Spleen (tissue), 11 donors: ENCODE measurements at regions not wholly inside any gene's neighbourhood (a gene's known extent, or its start where the extent isn't known, plus 50 kb on each side); places are given as distances from the start of the nearest gene placed in this dataset.

Experiments
- DNase-seq: peaks from one replicate; pipeline ENCODE4 v3.0.0-alpha.2; 2020
- H3K27ac ChIP-seq, 8 donors: fragments of 200-600 bp; sonication (generic) in 7 of 8; 1 replicate in 4 of 8; 2 replicates in 4 of 8; pipeline versions ENCODE4 v1.5.0 to v1.8.0; 2016 to 2021; ENCODE audit warnings: inconsistent platforms in 4 of 8, mild to moderate bottlenecking in 4 of 8, moderate library complexity in 1 of 8
- H3K27me3 ChIP-seq, 7 donors: fragments of 200-600 bp; sonication (generic) in 6 of 7; replicated peaks in 1 of 7; 1 replicate in 4 of 7; 2 replicates in 3 of 7; pipeline versions ENCODE4 v1.5.0 to v1.8.0; 2016 to 2021; ENCODE audit warnings: inconsistent platforms in 3 of 7, mild to moderate bottlenecking in 1 of 7
- H3K36me3 ChIP-seq, 6 donors: fragments of 200-600 bp; sonication (generic) in 5 of 6; 1 replicate in 4 of 6; 2 replicates in 2 of 6; pipeline versions ENCODE4 v1.5.0 to v1.8.0; 2016 to 2021; ENCODE audit warnings: inconsistent platforms in 2 of 6
- H3K4me1 ChIP-seq, 6 donors: fragments of 200-600 bp; sonication (generic) in 5 of 6; 1 replicate in 3 of 6; 2 replicates in 3 of 6; pipeline versions ENCODE4 v1.5.0 to v1.8.0; 2016 to 2021; ENCODE audit warnings: inconsistent platforms in 3 of 6
- H3K4me3 ChIP-seq, 8 donors: fragments of 200-600 bp; sonication (generic) in 7 of 8; 1 replicate in 4 of 8; 2 replicates in 4 of 8; pipeline versions ENCODE4 v1.5.0 to v1.8.0; 2016 to 2021; ENCODE audit warnings: inconsistent platforms in 4 of 8, mild to moderate bottlenecking in 4 of 8, moderate library complexity in 2 of 8
- H3K9me3 ChIP-seq, 8 donors: fragments of 200-600 bp; sonication (generic) in 7 of 8; 1 replicate in 4 of 8; 2 replicates in 4 of 8; pipeline versions ENCODE4 v1.5.0 to v1.8.0; 2016 to 2021; ENCODE audit warnings: inconsistent platforms in 4 of 8
- POLR2A ChIP-seq, 3 donors: fragments of 450-650 bp; IDR thresholded peaks; one replicate each; pipeline ENCODE4 v1.5.1; 2017; ENCODE audit warnings: antibody characterized with exemption in 3 of 3, mild to moderate bottlenecking in 1 of 3
- POLR2AphosphoS5 ChIP-seq, 3 donors: sonication (generic); formaldehyde crosslinking; IDR thresholded peaks; one replicate each; pipeline ENCODE4 v1.5.1; 2017; ENCODE audit warnings: antibody characterized with exemption in 3 of 3
- WGBS, 5 donors: extraction: QIAGEN DNeasy Blood & Tissue Kit in 3 of 5; methylation state at CpG; one replicate each; pipeline versions ENCODE4 v1.1.5 to v1.1.7; 2013 to 2018; 5-methylcytosine and 5-hydroxymethylcytosine counted together
- intact Hi-C: fragments of 100-400 bp; cut with DNase I; formaldehyde crosslinking; loops from one replicate; pipeline ENCODE4 v1.15.0; 2023; ENCODE audit warnings: low total_unique reads
- TF ChIP-seq, protein P1 (sequence below), 11 experiments: fragments of 200-600 bp in 7 of 11; fragments of 450-650 bp in 4 of 11; sonication (generic) in 4 of 11; IDR thresholded peaks in 8 of 11; conservative IDR thresholded peaks in 3 of 11; 1 replicate in 7 of 11; 2 replicates in 4 of 11; pipeline versions ENCODE4 v1.4.0 to v1.8.0; 2016 to 2021; ENCODE audit warnings: antibody characterized with exemption in 11 of 11, inconsistent platforms in 4 of 11, mild to moderate bottlenecking in 1 of 11
- donor health status: healthy with polysubstance abuse.
- donor health status: DM: no; HTN: no; CAD: no; lungs with moderate emphysema.
- donor health status: DM: no; HTN: no; CAD: no.
- donor health status: Bipolar disorder and iron deficiency.
- donor health status: healthy.
- donor health status: DM: no; HTN: no; CAD: no.
- donor health status: DM: yes; HTN: yes; CAD: no.

DNA sequence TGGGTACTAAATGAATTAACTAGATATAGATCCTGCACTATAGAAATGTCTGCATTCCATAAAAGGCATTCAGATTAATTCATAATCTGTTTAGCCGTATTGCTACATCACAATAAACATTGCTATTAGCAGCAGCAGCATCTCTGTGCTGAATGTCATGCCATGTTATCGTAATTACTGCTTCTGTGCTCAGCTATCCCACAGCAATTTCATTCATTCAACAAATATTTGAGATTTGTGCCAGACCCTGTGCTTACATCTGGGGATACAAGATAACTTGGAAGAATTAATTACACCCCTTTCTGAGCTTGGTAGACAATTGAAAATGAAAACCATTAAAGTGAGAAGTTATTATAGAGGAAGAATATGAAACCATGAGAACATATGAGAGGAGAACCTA is 185.8 kb upstream of the C11orf87 start:
- 85 to 96% (median 93%) methylated on average over 2 of the region's 2 CpGs for WGBS, 5 donors
- TF ChIP-seq POLR2A (IDR thresholded peaks at IDR 0.05) (no peak), POLR2AphosphoS5 (IDR thresholded peaks at IDR 0.05) (no peak)
- TF ChIP-seq, protein P1, sequence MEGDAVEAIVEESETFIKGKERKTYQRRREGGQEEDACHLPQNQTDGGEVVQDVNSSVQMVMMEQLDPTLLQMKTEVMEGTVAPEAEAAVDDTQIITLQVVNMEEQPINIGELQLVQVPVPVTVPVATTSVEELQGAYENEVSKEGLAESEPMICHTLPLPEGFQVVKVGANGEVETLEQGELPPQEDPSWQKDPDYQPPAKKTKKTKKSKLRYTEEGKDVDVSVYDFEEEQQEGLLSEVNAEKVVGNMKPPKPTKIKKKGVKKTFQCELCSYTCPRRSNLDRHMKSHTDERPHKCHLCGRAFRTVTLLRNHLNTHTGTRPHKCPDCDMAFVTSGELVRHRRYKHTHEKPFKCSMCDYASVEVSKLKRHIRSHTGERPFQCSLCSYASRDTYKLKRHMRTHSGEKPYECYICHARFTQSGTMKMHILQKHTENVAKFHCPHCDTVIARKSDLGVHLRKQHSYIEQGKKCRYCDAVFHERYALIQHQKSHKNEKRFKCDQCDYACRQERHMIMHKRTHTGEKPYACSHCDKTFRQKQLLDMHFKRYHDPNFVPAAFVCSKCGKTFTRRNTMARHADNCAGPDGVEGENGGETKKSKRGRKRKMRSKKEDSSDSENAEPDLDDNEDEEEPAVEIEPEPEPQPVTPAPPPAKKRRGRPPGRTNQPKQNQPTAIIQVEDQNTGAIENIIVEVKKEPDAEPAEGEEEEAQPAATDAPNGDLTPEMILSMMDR (IDR thresholded peaks at IDR 0.05 in 8 of 11, conservative IDR thresholded peaks at IDR 0.05 in 3 of 11): no peak
- Histone ChIP-seq H3K27ac (no peak overlapping the region), H3K4me3 (no peak overlapping the region), H3K9me3 (peaks cover 0 to 16% (median 0%) of the 10 kb centered on the region in 8 donors), H3K4me1 (no peaks in the 10 kb centered on the region), H3K36me3 (no peaks in the 10 kb centered on the region), H3K27me3 (no peaks in the 10 kb centered on the region)
- intact Hi-C loops: no loop called here
- DNase-seq: no peak

DNA sequence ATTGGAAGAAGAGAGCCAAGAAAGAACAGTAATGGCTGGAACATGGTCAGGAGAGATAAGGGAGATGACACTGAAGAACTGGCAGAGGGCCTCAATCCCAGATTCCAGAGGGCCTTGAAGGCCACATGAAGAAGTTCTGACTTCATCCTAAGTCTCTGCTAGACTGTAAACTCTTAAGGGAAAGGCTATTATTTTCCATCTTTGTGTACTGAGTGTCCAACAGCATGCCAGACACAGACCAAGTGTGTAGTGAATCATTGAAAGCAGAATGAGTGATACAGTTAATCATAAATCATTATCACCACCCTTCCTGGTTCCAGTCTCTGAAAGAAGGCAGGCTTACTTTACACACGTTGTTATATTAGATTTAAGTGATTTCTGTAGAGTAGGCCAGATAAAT is 185.3 kb upstream of the C11orf87 start:
- intact Hi-C loops: no loop called here
- H3K4me3 ChIP-seq: no peak overlapping the region
- H3K4me1 ChIP-seq: no peaks in the 10 kb centered on the region
- TF ChIP-seq, protein P1 (IDR thresholded peaks at IDR 0.05 in 8 of 11, conservative IDR thresholded peaks at IDR 0.05 in 3 of 11): no peak
- TF ChIP-seq POLR2A (IDR thresholded peaks at IDR 0.05) (no peak), POLR2AphosphoS5 (IDR thresholded peaks at IDR 0.05) (no peak)
- H3K27ac ChIP-seq: no peak overlapping the region
- no peak for DNase-seq
- H3K36me3 ChIP-seq: no peaks in the 10 kb centered on the region
- H3K9me3 ChIP-seq: peaks cover 0 to 16% (median 0%) of the 10 kb centered on the region in 8 donors
- 40 to 65% (median 62%) methylated on average over 1 of the region's 1 CpG for whole genome bisulfite sequencing, 5 donors
- H3K27me3 ChIP-seq: no peaks in the 10 kb centered on the region

DNA sequence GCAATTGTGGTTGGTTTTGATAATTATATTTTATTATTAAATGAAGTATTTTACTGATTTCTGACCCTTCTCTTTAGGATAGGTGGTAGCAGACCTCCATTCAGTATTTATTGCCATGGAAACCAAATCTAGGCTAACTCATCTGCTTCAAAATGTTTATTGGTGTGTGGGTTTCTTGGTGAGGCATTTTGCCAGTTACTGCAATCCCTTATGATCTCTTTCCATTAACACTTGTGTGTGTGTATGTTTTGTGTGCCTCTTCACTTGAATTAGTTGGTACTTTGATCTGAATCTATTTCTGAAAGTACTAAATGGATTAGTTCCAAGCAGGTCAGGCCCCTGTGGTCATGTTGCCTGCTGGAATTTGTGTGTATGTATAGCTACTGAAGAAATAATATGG is 184.4 kb upstream of the C11orf87 start:
- no peak for DNase-seq

DNA sequence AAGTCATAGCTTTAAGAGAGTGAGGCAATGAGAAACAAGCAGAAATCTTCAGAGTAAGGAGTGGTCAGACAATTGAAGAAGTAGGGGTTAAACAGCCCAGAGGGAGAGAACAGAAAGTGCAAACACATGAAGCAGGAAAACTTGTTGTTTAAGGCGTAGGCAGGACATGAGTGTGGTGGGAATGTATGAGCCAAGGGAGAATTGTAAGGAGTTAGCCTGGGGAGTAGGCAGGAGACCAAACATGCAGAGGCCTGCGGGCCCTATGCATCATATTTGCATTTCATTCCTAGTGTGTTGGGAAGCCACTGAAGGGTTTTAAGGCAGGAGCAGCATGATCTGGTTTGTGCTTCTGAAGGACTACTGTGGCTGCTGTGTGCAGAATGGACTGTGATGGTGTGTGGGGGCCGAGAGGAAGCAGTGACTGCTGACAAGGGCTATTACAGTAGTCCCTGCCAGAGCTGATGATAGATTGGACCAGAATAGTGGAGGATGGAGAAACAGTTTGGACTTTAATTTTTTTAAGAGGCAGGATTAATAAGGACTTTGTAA is 179.9 kb upstream of the C11orf87 start:
- H3K4me3 ChIP-seq: no peak overlapping the region
- intact Hi-C loops: no loop called here
- H3K27ac ChIP-seq: no peak overlapping the region
- peaks cover 0 to 16% (median 0%) of the 10 kb centered on the region in 8 donors for H3K9me3 ChIP-seq
- H3K36me3 ChIP-seq: no peaks in the 10 kb centered on the region
- TF ChIP-seq, protein P1 (IDR thresholded peaks at IDR 0.05 in 8 of 11, conservative IDR thresholded peaks at IDR 0.05 in 3 of 11): no peak
- TF ChIP-seq POLR2A (IDR thresholded peaks at IDR 0.05) (no peak), POLR2AphosphoS5 (IDR thresholded peaks at IDR 0.05) (no peak)
- 61 to 78% (median 68%) methylated on average over 3 of the region's 3 CpGs for WGBS, 5 donors
- no peaks in the 10 kb centered on the region for H3K4me1 ChIP-seq
- H3K27me3 ChIP-seq: no peaks in the 10 kb centered on the region
- no peak for DNase-seq

More for the DNA sequence above, 184.4 kb upstream of the C11orf87 start:
- Histone ChIP-seq H3K4me3 (no peak overlapping the region), H3K4me1 (no peaks in the 10 kb centered on the region), H3K27me3 (no peaks in the 10 kb centered on the region), H3K9me3 (peaks cover 0 to 16% (median 0%) of the 10 kb centered on the region in 8 donors), H3K27ac (no peak overlapping the region), H3K36me3 (no peaks in the 10 kb centered on the region)
- TF ChIP-seq POLR2AphosphoS5 (IDR thresholded peaks at IDR 0.05) (no peak), POLR2A (IDR thresholded peaks at IDR 0.05) (no peak)
- TF ChIP-seq, protein P1 (IDR thresholded peaks at IDR 0.05 in 8 of 11, conservative IDR thresholded peaks at IDR 0.05 in 3 of 11): no peak
- intact Hi-C loops: no loop called here
